ENCODE measurements at regions not wholly inside any gene's neighbourhood (a gene's known extent, or its start where the extent isn't known, plus 50 kb on each side); places are given as distances from the start of the nearest gene placed in this dataset.

GRCh38 chr13:85592211-85592610 is 207.0 kb downstream of the SLITRK6 start:
- TF ChIP-seq POLR2A (IDR thresholded peaks at IDR 0.05), result no peak
- no peak for TF ChIP-seq CTCF (IDR thresholded peaks at IDR 0.05)
